ENCODE measurements at regions not wholly inside any gene's neighbourhood (a gene's known extent, or its start where the extent isn't known, plus 50 kb on each side); places are given as distances from the start of the nearest gene placed in this dataset.

- TF ChIP-seq ZNF274 (IDR thresholded peaks at IDR 0.05; ENCODE audit: low read depth, low read length) (no peak), YY1 (IDR thresholded peaks at IDR 0.05; ENCODE audit: insufficient read depth, insufficient read length) (no peak)
Measured at GRCh38 chr18:55964171-55964570, 376.2 kb upstream of the TCF4 start.
